ENCODE measurements at regions not wholly inside any gene's neighbourhood (a gene's known extent, or its start where the extent isn't known, plus 50 kb on each side); places are given as distances from the start of the nearest gene placed in this dataset.

- no peaks in the 10 kb centered on the region for H4K20me1 ChIP-seq (ENCODE audit: insufficient read depth, low read length)
- H3K4me1 ChIP-seq (ENCODE audit: control insufficient read depth in 1 of 2, insufficient read depth in 2 of 2, low read length in 2 of 2) = peaks cover 28 to 33% of the 10 kb centered on the region in 2 donors
Observed at GRCh38 chr1:50264590-50264989, 155.9 kb downstream of the ELAVL4 start.

GRCh38 chr1:50262436-50262835 lies 153.7 kb downstream of the ELAVL4 start:
- Mint-ChIP-seq H3K4me3 (no peak overlapping the region), H3K27me3 (ENCODE audit: low read depth in 3 of 3) (peaks cover 0 to 4% (median 4%) of the 10 kb centered on the region in 3 donors), H3K27ac (no peak overlapping the region), H3K36me3 (no peaks in the 10 kb centered on the region), H3K4me1 (peaks cover 28% of the 10 kb centered on the region), H3K9me3 (no peaks in the 10 kb centered on the region)
- WGBS (ENCODE audit: insufficient coverage) = no CpG with 5 or more reads among the region's 1 CpG
- no peak overlapping the region for H3K9ac ChIP-seq (ENCODE audit: insufficient read depth, low read length, poor library complexity, severe bottlenecking)
- H3K27me3 ChIP-seq (ENCODE audit: control insufficient read depth in 2 of 2, insufficient read depth in 2 of 2, low read length in 2 of 2) = no peaks in the 10 kb centered on the region
- H3K9me3 ChIP-seq (replicated peaks in 1 of 2; ENCODE audit: control insufficient read depth in 1 of 2, insufficient read depth in 1 of 2, low read length in 2 of 2) = no peaks in the 10 kb centered on the region
- no peak overlapping the region for H3K4me3 ChIP-seq (replicated peaks in 1 of 3; ENCODE audit: low read depth in 2 of 3, low read length in 3 of 3)
- TF ChIP-seq CTCF (IDR thresholded peaks at IDR 0.05) = no peak
- H3K27ac ChIP-seq (ENCODE audit: low read depth in 1 of 2, low read length in 2 of 2) = no peak overlapping the region
- intact Hi-C loops (cut with micrococcal nuclease) = no loop called here
- no peaks in the 10 kb centered on the region for H3K79me2 ChIP-seq (ENCODE audit: insufficient read depth, low read length)
- DNase-seq = no peak
- no peaks in the 10 kb centered on the region for H4K20me1 ChIP-seq (ENCODE audit: insufficient read depth, low read length)
- H3K36me3 ChIP-seq (replicated peaks in 1 of 2; ENCODE audit: control insufficient read depth in 1 of 2, insufficient read depth in 2 of 2, low read length in 2 of 2) = no peaks in the 10 kb centered on the region
- peaks cover 28 to 31% of the 10 kb centered on the region in 2 donors for H3K4me1 ChIP-seq (ENCODE audit: control insufficient read depth in 1 of 2, insufficient read depth in 2 of 2, low read length in 2 of 2)
- H2AFZ ChIP-seq (ENCODE audit: insufficient read depth, low read depth, low read length, poor library complexity, severe bottlenecking) = no peak overlapping the region
- H3K4me2 ChIP-seq (replicated peaks; ENCODE audit: extremely low read depth, low read length, poor library complexity, severe bottlenecking) = no peak overlapping the region

More at GRCh38 chr1:50264590-50264989, 155.9 kb downstream of the ELAVL4 start:
- H3K27me3 Mint-ChIP-seq (ENCODE audit: low read depth in 3 of 3) = peaks cover 0 to 4% (median 0%) of the 10 kb centered on the region in 3 donors
- no peaks in the 10 kb centered on the region for H3K9me3 ChIP-seq (replicated peaks in 1 of 2; ENCODE audit: control insufficient read depth in 1 of 2, insufficient read depth in 1 of 2, low read length in 2 of 2)
- H3K4me2 ChIP-seq (replicated peaks; ENCODE audit: extremely low read depth, low read length, poor library complexity, severe bottlenecking) = no peak overlapping the region
- no peaks in the 10 kb centered on the region for H3K79me2 ChIP-seq (ENCODE audit: insufficient read depth, low read length)
- intact Hi-C loops (cut with micrococcal nuclease) = no loop called here
- H3K36me3 ChIP-seq (replicated peaks in 1 of 2; ENCODE audit: control insufficient read depth in 1 of 2, insufficient read depth in 2 of 2, low read length in 2 of 2) = no peaks in the 10 kb centered on the region
- H3K9me3 Mint-ChIP-seq = no peaks in the 10 kb centered on the region
- H3K9ac ChIP-seq (ENCODE audit: insufficient read depth, low read length, poor library complexity, severe bottlenecking) = no peak overlapping the region
- H3K4me3 ChIP-seq (replicated peaks in 1 of 3; ENCODE audit: low read depth in 2 of 3, low read length in 3 of 3) = no peak overlapping the region
- H3K27me3 ChIP-seq (ENCODE audit: control insufficient read depth in 2 of 2, insufficient read depth in 2 of 2, low read length in 2 of 2) = no peaks in the 10 kb centered on the region
- no peak for DNase-seq
- no peak for TF ChIP-seq CTCF (IDR thresholded peaks at IDR 0.05)
- WGBS (ENCODE audit: insufficient coverage) = no CpG with 5 or more reads among the region's 1 CpG
- peaks cover 29% of the 10 kb centered on the region for H3K4me1 Mint-ChIP-seq
- no peaks in the 10 kb centered on the region for H3K36me3 Mint-ChIP-seq
- H3K27ac Mint-ChIP-seq = no peak overlapping the region
- H3K27ac ChIP-seq (ENCODE audit: low read depth in 1 of 2, low read length in 2 of 2) = no peak overlapping the region
- no peak overlapping the region for H3K4me3 Mint-ChIP-seq
- H2AFZ ChIP-seq (ENCODE audit: insufficient read depth, low read depth, low read length, poor library complexity, severe bottlenecking) = no peak overlapping the region

Data from CD14-positive monocyte (primary cell).